A549 (cell line): ENCODE measurements at regions not wholly inside any gene's neighbourhood (a gene's known extent, or its start where the extent isn't known, plus 50 kb on each side); places are given as distances from the start of the nearest gene placed in this dataset.

Experiments used
- ATAC-seq, 2 experiments: fragments of 200-7000 bp in 1 of 2; fragments of >200 bp in 1 of 2; cut with Nextera tagmentation in 1 of 2; cut with Tn5 transposase in 1 of 2; 3 replicates each; pipeline versions ENCODE4 v1.8.0 to v1.9.1; 2018 to 2020; ENCODE audit warnings: mild to moderate bottlenecking in 1 of 2, moderate library complexity in 1 of 2
- CTCF ChIA-PET: fragments of 300-600 bp; sonication (Branson Sonifier 250); formaldehyde crosslinking; extraction: SDS; loops from one replicate; lab custom pipeline; 2021; ENCODE audit warnings: antibody characterized with exemption, inconsistent platforms; lab: Yijun Ruan, JAX
- POLR2A ChIA-PET: fragments of 350-600 bp; formaldehyde crosslinking; extraction: SDS; loops from one replicate; lab custom pipeline; 2021; ENCODE audit warnings: antibody characterized with exemption, inconsistent platforms; lab: Yijun Ruan, JAX
- DNase-seq, 2 experiments: peaks; one replicate each; pipeline versions ENCODE4 v3.0.0 to v3.0.0-alpha.2; 2011 to 2016; ENCODE audit warnings: low read depth in 1 of 2, low spot score in 1 of 2
- FAIRE-seq: peaks from 2 replicates; lab custom pipeline; 2011; peaks lifted over from hg19 to GRCh38; lab: Jason Lieb, UNC
- H3K27ac ChIP-seq, 2 experiments: fragments of >200 bp; sonication (Bioruptor Twin); formaldehyde crosslinking; 3 replicates each; pipeline ENCODE4 v1.5.1; 2016 to 2017
- H3K4me1 ChIP-seq: fragments of >200 bp; sonication (Bioruptor Twin); formaldehyde crosslinking; 3 replicates; pipeline ENCODE4 v1.6.1; 2016
- H3K4me2 ChIP-seq: fragments of >200 bp; sonication (Bioruptor Twin); formaldehyde crosslinking; 3 replicates; pipeline ENCODE4 v1.6.1; 2016
- H3K4me3 ChIP-seq: fragments of >200 bp; sonication (Bioruptor Twin); formaldehyde crosslinking; 3 replicates; pipeline ENCODE4 v1.5.1; 2016
- H3K9me3 ChIP-seq: fragments of >200 bp; sonication (Bioruptor Twin); formaldehyde crosslinking; 3 replicates; pipeline ENCODE4 v1.6.1; 2016
- CHD2 ChIP-seq: fragments of 150-350 bp; IDR thresholded peaks from 2 replicates; pipeline ENCODE4 v1.6.1; 2014; ENCODE audit warnings: low read length; ENCODE audit not compliant: partially characterized antibody
- CHD4 ChIP-seq: fragments of 200-600 bp; sonication (generic); IDR thresholded peaks from 2 replicates; pipeline ENCODE4 v1.6.1; 2016; ENCODE audit warnings: antibody characterized with exemption, mild to moderate bottlenecking, borderline replicate concordance
- EHF ChIP-seq: fragments of 250-450 bp; sonication (Bioruptor Pico); IDR thresholded peaks from 2 replicates; pipeline ENCODE4 v1.5.0; 2020; ENCODE audit warnings: mild to moderate bottlenecking
- EHMT2 ChIP-seq: fragments of 200-600 bp; sonication (generic); IDR thresholded peaks from 2 replicates; pipeline ENCODE4 v1.6.1; 2016; ENCODE audit warnings: antibody characterized with exemption, low read depth, mild to moderate bottlenecking, moderate library complexity
- ESRRA ChIP-seq: fragments of 150-350 bp; IDR thresholded peaks from 2 replicates; pipeline ENCODE4 v1.6.1; 2014; ENCODE audit warnings: mild to moderate bottlenecking, low read length, borderline replicate concordance
- FOSB ChIP-seq: fragments of 250-450 bp; sonication (Bioruptor Pico); IDR thresholded peaks from 2 replicates; pipeline ENCODE4 v1.5.0; 2020; ENCODE audit warnings: mild to moderate bottlenecking, moderate library complexity
- FOSL2 ChIP-seq, 2 experiments: fragments of 450-650 bp in 1 of 2; fragments of >200 bp in 1 of 2; sonication (Bioruptor Twin) in 1 of 2; formaldehyde crosslinking; IDR thresholded peaks; 2 replicates each; pipeline versions ENCODE4 v1.5.0 to v1.6.1; 2016 to 2020; ENCODE audit warnings: mild to moderate bottlenecking in 1 of 2, moderate library complexity in 1 of 2
- FOXS1 ChIP-seq: fragments of 250-450 bp; sonication (Bioruptor Pico); IDR thresholded peaks from 2 replicates; pipeline ENCODE4 v1.5.0; 2020; ENCODE audit warnings: mild to moderate bottlenecking, moderate library complexity
- GATA3 ChIP-seq: IDR thresholded peaks from 2 replicates; pipeline ENCODE4 v1.6.1; 2012; ENCODE audit warnings: borderline replicate concordance
- HDAC2 ChIP-seq: fragments of 200-600 bp; sonication (generic); IDR thresholded peaks from 2 replicates; pipeline ENCODE4 v1.6.1; 2016
- HOXA7 ChIP-seq: fragments of 250-450 bp; sonication (Bioruptor Pico); IDR thresholded peaks from 2 replicates; pipeline ENCODE4 v1.5.0; 2020; ENCODE audit warnings: mild to moderate bottlenecking, moderate library complexity
- HOXB13 ChIP-seq: fragments of 250-450 bp; sonication (Bioruptor Pico); IDR thresholded peaks from 2 replicates; pipeline ENCODE4 v1.5.0; 2020; ENCODE audit warnings: low read depth, mild to moderate bottlenecking, moderate library complexity
- JUN ChIP-seq, 2 experiments: fragments of >200 bp; sonication (Bioruptor Twin); formaldehyde crosslinking; IDR thresholded peaks; 2 replicates in 1 of 2; 3 replicates in 1 of 2; pipeline ENCODE4 v1.6.1; 2016 to 2017
- MAFK ChIP-seq: fragments of 450-650 bp; IDR thresholded peaks from 2 replicates; pipeline ENCODE4 v1.6.1; 2014; ENCODE audit not compliant: partially characterized antibody
- NFE2L2 ChIP-seq: fragments of 150-350 bp; conservative IDR thresholded peaks from 2 replicates; pipeline ENCODE4 v1.6.1; 2014; ENCODE audit warnings: low read length
- NPAS2 ChIP-seq: fragments of 250-450 bp; sonication (Bioruptor Pico); IDR thresholded peaks from 2 replicates; pipeline ENCODE4 v1.8.0; 2022; ENCODE audit warnings: mild to moderate bottlenecking, moderate library complexity, borderline replicate concordance
- SMC3 ChIP-seq: fragments of >200 bp; sonication (Bioruptor Twin); formaldehyde crosslinking; IDR thresholded peaks from 3 replicates; pipeline ENCODE4 v1.6.1; 2018; ENCODE audit warnings: inconsistent platforms
- TFCP2L1 ChIP-seq: fragments of 250-450 bp; sonication (Bioruptor Pico); IDR thresholded peaks from 2 replicates; pipeline ENCODE4 v1.5.0; 2021; ENCODE audit warnings: mild to moderate bottlenecking
- TP53 ChIP-seq: fragments of 250-450 bp; sonication (Bioruptor Pico); IDR thresholded peaks from 2 replicates; pipeline ENCODE4 v1.5.0; 2021; ENCODE audit warnings: mild to moderate bottlenecking, moderate library complexity
- ZC3H11A ChIP-seq: fragments of 450-650 bp; IDR thresholded peaks from 2 replicates; pipeline ENCODE4 v1.6.1; 2014; ENCODE audit warnings: antibody characterized with exemption, mild to moderate bottlenecking
- ZFP36 ChIP-seq: fragments of 450-650 bp; IDR thresholded peaks from 2 replicates; pipeline ENCODE4 v1.6.1; 2014; ENCODE audit warnings: borderline replicate concordance; ENCODE audit not compliant: partially characterized antibody
- WGBS: methylation state at CpG from one replicate; pipeline ENCODE4 v1.1.6; 2017; ENCODE audit errors: missing lambda C conversion rate; 5-methylcytosine and 5-hydroxymethylcytosine counted together
- TF ChIP-seq, protein P1 (sequence below): IDR thresholded peaks from 2 replicates; pipeline ENCODE4 v1.6.1; 2012
- TF ChIP-seq, protein P2 (sequence below): IDR thresholded peaks from 2 replicates; pipeline ENCODE4 v1.6.1; 2012; ENCODE audit warnings: low read depth, borderline replicate concordance

DNA sequence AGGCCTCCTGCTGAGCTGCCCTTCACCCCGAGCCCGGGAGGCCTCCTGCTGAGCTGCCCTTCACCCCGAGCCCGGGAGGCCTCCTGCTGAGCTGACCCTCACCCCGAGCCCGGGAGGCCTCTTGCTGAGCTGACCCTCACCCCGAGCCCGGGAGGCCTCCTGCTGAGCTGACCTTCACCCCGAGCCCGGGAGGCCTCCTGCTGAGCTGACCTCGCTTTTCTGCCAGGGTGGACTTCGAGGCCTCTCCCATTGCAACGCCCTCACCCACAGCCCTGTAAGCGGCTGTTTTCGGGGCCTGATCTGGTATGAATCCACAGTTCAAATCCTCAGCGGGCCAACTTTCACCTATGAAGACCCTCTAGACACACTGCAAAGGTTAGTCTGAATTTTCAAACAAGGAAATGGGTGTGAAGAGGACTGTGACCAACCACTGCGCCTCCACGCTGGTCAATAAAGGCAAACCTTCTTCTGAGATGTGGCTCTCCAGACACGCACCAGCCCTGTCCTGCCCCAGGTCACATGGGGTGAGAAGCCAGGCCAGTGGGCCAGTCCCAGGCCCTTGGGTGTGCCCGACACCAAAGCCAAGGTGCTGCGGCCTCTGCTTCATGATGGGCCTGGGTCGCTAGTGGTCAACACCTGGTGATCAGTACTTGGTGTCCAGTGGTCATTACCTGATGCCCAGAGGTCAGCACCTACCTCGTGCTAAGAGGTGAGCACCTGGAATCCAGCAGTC lies 225.1 kb upstream of the SALL3 start:
- CTCF ChIA-PET: no interaction called here
- WGBS: 67% methylated on average over 7 of the region's 23 CpGs
- TF ChIP-seq HOXA7 (CRISPR knock-in tag) (no peak), TFCP2L1 (CRISPR knock-in tag) (no peak), SMC3 (no peak), EHMT2 (no peak), ZFP36 (no peak)
- TF ChIP-seq, all 56 proteins: peak for 0
- DNase-seq: no peak
- no peaks in the 10 kb centered on the region for H3K4me1 ChIP-seq
- POLR2A ChIA-PET: no interaction called here
- no peak overlapping the region for H3K4me2 ChIP-seq
- H3K27ac ChIP-seq: no peak overlapping the region
- ATAC-seq: no peak
- H3K9me3 ChIP-seq: no peaks in the 10 kb centered on the region
- no peak overlapping the region for H3K4me3 ChIP-seq
- no peak for FAIRE-seq

DNA sequence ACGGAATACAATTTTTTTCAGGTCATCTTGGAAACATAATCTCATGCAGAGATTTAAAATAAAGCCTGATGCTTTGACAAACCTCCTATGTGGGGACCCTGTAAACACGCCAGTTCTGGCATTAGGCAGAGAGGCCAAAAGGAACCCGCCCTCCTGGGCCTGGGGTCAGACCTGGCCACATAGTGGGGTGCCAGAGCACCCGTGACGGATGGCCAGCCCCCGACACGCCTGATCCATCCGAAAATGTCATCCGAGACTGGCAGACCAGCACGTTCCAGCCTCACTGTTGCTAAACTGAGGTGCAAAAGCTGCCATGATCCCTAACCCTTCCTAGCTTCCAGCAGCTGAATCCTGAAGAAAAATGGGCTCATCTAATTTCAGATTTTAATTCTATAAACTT lies 222.6 kb upstream of the SALL3 start:
- Histone ChIP-seq H3K4me1 (no peaks in the 10 kb centered on the region), H3K4me2 (no peak overlapping the region), H3K4me3 (no peak overlapping the region), H3K9me3 (no peaks in the 10 kb centered on the region), H3K27ac (no peak overlapping the region)
- TF ChIP-seq TP53 (CRISPR knock-in tag): no peak
- TF ChIP-seq, protein P1, sequence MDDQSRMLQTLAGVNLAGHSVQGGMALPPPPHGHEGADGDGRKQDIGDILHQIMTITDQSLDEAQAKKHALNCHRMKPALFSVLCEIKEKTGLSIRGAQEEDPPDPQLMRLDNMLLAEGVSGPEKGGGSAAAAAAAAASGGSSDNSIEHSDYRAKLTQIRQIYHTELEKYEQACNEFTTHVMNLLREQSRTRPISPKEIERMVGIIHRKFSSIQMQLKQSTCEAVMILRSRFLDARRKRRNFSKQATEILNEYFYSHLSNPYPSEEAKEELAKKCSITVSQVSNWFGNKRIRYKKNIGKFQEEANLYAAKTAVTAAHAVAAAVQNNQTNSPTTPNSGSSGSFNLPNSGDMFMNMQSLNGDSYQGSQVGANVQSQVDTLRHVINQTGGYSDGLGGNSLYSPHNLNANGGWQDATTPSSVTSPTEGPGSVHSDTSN: no peak
- ChIA-PET CTCF (interaction anchor here (0.8 kb wide), 1 partner anchor 30 kb away, joined by 3 read pairs; no protein-coding TSS in a partner anchor), POLR2A (no interaction called here)
- DNase-seq (no peak), ATAC-seq (no peak), FAIRE-seq (no peak)
- 8% methylated on average over 4 of the region's 10 CpGs for WGBS

DNA sequence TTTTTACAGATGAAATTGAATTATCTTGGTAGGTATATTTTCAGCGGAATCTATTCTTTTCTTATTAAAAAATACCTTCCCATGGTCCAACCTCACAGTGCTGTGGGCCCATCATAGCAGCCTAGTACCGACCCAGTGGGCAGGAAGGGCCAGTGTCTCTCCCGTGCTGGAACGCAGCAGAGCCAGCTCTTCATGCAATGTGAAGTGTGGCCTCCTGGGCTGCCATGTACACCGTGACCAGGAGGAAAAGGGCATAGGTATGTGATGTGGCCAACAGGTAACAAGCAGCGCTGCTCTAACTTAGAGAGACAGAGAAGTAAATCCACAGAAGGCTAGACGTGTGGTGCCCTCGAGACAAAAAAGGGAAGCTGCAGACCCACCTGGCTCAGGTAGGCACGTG lies 221.1 kb upstream of the SALL3 start:
- Histone ChIP-seq H3K4me3 (no peak overlapping the region), H3K27ac (no peak overlapping the region), H3K9me3 (no peaks in the 10 kb centered on the region), H3K4me1 (no peaks in the 10 kb centered on the region), H3K4me2 (no peak overlapping the region)
- no peak for TF ChIP-seq ESRRA
- TF ChIP-seq FOSB (CRISPR knock-in tag): no peak
- no peak for TF ChIP-seq CHD2
- no peak for TF ChIP-seq NPAS2 (CRISPR knock-in tag)
- no peak for TF ChIP-seq FOSL2 (IDR thresholded peaks at IDR 0.05)
- no peak for TF ChIP-seq FOSL2 (CRISPR knock-in tag; IDR thresholded peaks at IDR 0.05)
- no peak for TF ChIP-seq MAFK
- TF ChIP-seq GATA3: no peak
- no peak for TF ChIP-seq NFE2L2
- TF ChIP-seq EHF (CRISPR knock-in tag): no peak
- TF ChIP-seq JUN (IDR thresholded peaks at IDR 0.05): no peak
- no peak for TF ChIP-seq HOXB13 (CRISPR knock-in tag)
- no peak for TF ChIP-seq CHD4
- TF ChIP-seq, protein P2, sequence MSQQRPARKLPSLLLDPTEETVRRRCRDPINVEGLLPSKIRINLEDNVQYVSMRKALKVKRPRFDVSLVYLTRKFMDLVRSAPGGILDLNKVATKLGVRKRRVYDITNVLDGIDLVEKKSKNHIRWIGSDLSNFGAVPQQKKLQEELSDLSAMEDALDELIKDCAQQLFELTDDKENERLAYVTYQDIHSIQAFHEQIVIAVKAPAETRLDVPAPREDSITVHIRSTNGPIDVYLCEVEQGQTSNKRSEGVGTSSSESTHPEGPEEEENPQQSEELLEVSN: no peak
- no peak for TF ChIP-seq FOXS1 (CRISPR knock-in tag)
- no peak for TF ChIP-seq ZC3H11A
- no peak for TF ChIP-seq HDAC2
- 14% methylated on average over 8 of the region's 9 CpGs for WGBS
- ATAC-seq (no peak), FAIRE-seq (no peak), DNase-seq (no peak)
- POLR2A ChIA-PET: no interaction called here
- CTCF ChIA-PET: no interaction called here
